Right atrium auricular region (tissue), 2 donors: ENCODE measurements at regions not wholly inside any gene's neighbourhood (a gene's known extent, or its start where the extent isn't known, plus 50 kb on each side); places are given as distances from the start of the nearest gene placed in this dataset.

Experiments
- DNase-seq: peaks from one replicate; pipeline ENCODE4 v3.0.0-alpha.2; 2019; ENCODE audit warnings: low spot score
- H3K27ac ChIP-seq, 2 donors: fragments of 200-600 bp; sonication (generic); 1 replicate in 1 of 2; 2 replicates in 1 of 2; pipeline ENCODE4 v1.5.1; 2016 to 2019
- H3K27me3 ChIP-seq, 2 donors: fragments of 200-600 bp; sonication (generic); one replicate each; pipeline versions ENCODE4 v1.5.1 to v1.6.0; 2017 to 2019
- H3K36me3 ChIP-seq: fragments of 200-600 bp; sonication (generic); one replicate; pipeline ENCODE4 v1.5.1; 2016
- H3K4me1 ChIP-seq, 2 donors: fragments of 200-600 bp; sonication (generic); one replicate each; pipeline versions ENCODE4 v1.5.1 to v1.6.0; 2017 to 2019
- H3K4me3 ChIP-seq, 2 donors: fragments of 200-600 bp; sonication (generic); 1 replicate in 1 of 2; 2 replicates in 1 of 2; pipeline ENCODE4 v1.5.1; 2017 to 2019; ENCODE audit warnings: mild to moderate bottlenecking in 1 of 2, moderate library complexity in 1 of 2
- H3K9me3 ChIP-seq, 2 donors: fragments of 200-600 bp; sonication (generic); one replicate each; pipeline ENCODE4 v1.5.1; 2019
- TF ChIP-seq, protein P1 (sequence below), 2 donors: fragments of 200-600 bp; sonication (generic); IDR thresholded peaks; one replicate each; pipeline ENCODE4 v1.5.1; 2019; ENCODE audit warnings: antibody characterized with exemption in 2 of 2

DNA sequence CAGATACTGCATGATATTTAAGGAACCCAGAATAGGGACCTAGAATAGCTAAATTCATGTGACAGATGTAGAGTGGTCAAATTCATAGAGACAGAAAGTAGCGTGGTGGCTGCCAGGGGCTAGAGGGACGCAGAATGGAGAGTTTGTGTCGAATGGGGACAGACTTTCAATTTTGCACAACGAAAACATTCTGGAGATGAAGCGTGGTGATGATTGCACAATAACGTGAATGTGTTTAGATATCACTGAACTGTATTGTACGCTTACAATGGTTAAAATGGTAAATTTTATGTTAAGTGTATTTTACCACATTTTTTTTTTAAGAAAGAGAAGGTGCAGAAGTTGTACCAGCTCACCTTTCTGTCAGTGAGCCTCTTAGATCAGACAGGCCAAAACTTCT lies 137.8 kb upstream of the TNS3 start:
- no peaks in the 10 kb centered on the region for H3K9me3 ChIP-seq
- TF ChIP-seq, protein P1, sequence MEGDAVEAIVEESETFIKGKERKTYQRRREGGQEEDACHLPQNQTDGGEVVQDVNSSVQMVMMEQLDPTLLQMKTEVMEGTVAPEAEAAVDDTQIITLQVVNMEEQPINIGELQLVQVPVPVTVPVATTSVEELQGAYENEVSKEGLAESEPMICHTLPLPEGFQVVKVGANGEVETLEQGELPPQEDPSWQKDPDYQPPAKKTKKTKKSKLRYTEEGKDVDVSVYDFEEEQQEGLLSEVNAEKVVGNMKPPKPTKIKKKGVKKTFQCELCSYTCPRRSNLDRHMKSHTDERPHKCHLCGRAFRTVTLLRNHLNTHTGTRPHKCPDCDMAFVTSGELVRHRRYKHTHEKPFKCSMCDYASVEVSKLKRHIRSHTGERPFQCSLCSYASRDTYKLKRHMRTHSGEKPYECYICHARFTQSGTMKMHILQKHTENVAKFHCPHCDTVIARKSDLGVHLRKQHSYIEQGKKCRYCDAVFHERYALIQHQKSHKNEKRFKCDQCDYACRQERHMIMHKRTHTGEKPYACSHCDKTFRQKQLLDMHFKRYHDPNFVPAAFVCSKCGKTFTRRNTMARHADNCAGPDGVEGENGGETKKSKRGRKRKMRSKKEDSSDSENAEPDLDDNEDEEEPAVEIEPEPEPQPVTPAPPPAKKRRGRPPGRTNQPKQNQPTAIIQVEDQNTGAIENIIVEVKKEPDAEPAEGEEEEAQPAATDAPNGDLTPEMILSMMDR (IDR thresholded peaks at IDR 0.05): no peak
- no peak for DNase-seq
- H3K4me3 ChIP-seq: no peak overlapping the region
- peaks cover 0 to 12% of the 10 kb centered on the region in 2 donors for H3K4me1 ChIP-seq
- H3K36me3 ChIP-seq: no peaks in the 10 kb centered on the region
- H3K27me3 ChIP-seq: no peaks in the 10 kb centered on the region
- H3K27ac ChIP-seq: no peak overlapping the region

DNA sequence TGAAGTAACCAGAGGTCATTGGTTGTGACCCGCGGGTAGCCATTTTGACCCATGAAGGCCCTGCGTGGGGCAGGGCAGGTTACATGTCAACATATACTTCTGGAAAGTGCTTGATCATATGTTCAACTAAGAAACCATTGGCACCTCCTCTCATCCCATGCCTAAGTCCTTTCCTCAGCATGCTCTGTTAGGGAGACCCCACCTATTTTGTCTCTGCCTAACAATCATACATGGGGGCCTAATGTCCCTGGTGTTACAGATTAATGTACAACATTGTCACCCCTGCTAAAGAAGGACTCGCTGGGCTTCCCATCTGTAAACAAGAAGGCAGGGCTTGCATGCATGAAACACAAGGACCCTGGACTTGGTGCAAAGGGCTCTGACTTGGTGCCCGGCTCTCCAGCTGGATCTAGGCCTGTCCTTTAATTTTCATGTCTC lies 133.7 kb upstream of the TNS3 start:
- Histone ChIP-seq H3K36me3 (no peaks in the 10 kb centered on the region), H3K9me3 (no peaks in the 10 kb centered on the region), H3K27ac (no peak overlapping the region), H3K4me1 (peaks cover 0 to 12% of the 10 kb centered on the region in 2 donors), H3K4me3 (no peak overlapping the region), H3K27me3 (no peaks in the 10 kb centered on the region)
- no peak for DNase-seq
- TF ChIP-seq, protein P1 (IDR thresholded peaks at IDR 0.05): no peak

GRCh38 chr7:47714669-47715607 lies 133.0 kb upstream of the TNS3 start:
- no peak for DNase-seq
- Histone ChIP-seq H3K36me3 (no peaks in the 10 kb centered on the region), H3K27me3 (no peaks in the 10 kb centered on the region), H3K9me3 (no peaks in the 10 kb centered on the region), H3K27ac (no peak overlapping the region), H3K4me3 (no peak overlapping the region), H3K4me1 (peaks cover 0 to 7% of the 10 kb centered on the region in 2 donors)
- TF ChIP-seq, protein P1 (IDR thresholded peaks at IDR 0.05): no peak

DNA sequence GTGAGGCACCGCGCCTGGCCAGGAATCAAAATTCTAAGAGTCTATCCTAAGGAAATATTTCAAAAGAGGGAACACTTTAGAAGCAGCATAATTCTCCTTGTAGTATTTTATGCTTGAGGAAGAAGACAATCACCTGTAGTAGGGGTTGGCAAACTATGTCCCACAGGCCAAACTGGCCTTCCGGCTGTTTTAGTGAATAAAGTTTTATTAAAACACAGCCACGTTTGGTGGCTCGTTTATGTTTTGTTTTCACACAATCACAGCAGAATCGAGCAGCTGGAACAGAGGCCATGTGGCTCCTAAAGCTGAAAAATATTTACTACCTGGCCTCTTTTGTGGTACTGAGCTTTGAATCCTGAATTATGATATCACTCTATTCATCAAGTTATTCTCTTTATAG lies 131.7 kb upstream of the TNS3 start:
- H3K4me3 ChIP-seq: no peak overlapping the region
- H3K27ac ChIP-seq: no peak overlapping the region
- no peak for DNase-seq
- no peaks in the 10 kb centered on the region for H3K9me3 ChIP-seq
- H3K36me3 ChIP-seq: no peaks in the 10 kb centered on the region
- H3K27me3 ChIP-seq: no peaks in the 10 kb centered on the region
- TF ChIP-seq, protein P1 (IDR thresholded peaks at IDR 0.05): no peak
- no peaks in the 10 kb centered on the region for H3K4me1 ChIP-seq

- H3K27me3 ChIP-seq: no peaks in the 10 kb centered on the region
- DNase-seq: no peak
Observed at GRCh38 chr7:47712416-47712815, 130.5 kb upstream of the TNS3 start.

More at GRCh38 chr7:47712416-47712815, 130.5 kb upstream of the TNS3 start:
- Histone ChIP-seq H3K4me1 (no peaks in the 10 kb centered on the region), H3K4me3 (no peak overlapping the region), H3K9me3 (no peaks in the 10 kb centered on the region), H3K36me3 (no peaks in the 10 kb centered on the region), H3K27ac (no peak overlapping the region)
- TF ChIP-seq, protein P1 (IDR thresholded peaks at IDR 0.05): no peak
